ENCODE measurements at regions not wholly inside any gene's neighbourhood (a gene's known extent, or its start where the extent isn't known, plus 50 kb on each side); places are given as distances from the start of the nearest gene placed in this dataset.

- H3K27me3 ChIP-seq (ENCODE audit: insufficient read depth, low read length), result no peaks in the 10 kb centered on the region
- no TSS peak for BruUV-seq (replicated peaks)
- ChIA-PET RAD21 (ENCODE audit: low non-redundant PET in 1 of 2, low total read pairs in 2 of 2, uncharacterized antibody in 2 of 2, unreplicated experiment in 2 of 2) (no interaction called here), CTCF (no interaction called here), POLR2A (no interaction called here)
- H3K36me3 ChIP-seq (ENCODE audit: control insufficient read depth in 1 of 2, insufficient read depth in 2 of 2, low read length in 2 of 2), result no peaks in the 10 kb centered on the region
- H2AFZ ChIP-seq (ENCODE audit: low read depth, low read length, poor library complexity, severe bottlenecking), result no peak overlapping the region
- no peaks in the 10 kb centered on the region for H3K9me3 ChIP-seq (ENCODE audit: control insufficient read depth in 1 of 2, insufficient read depth in 1 of 2, low read depth in 1 of 2, low read length in 2 of 2)
- DNase-seq (ENCODE audit: low read depth, low spot score) (no peak), ATAC-seq (no peak)
- no peaks in the 10 kb centered on the region for H4K20me1 ChIP-seq (ENCODE audit: insufficient read depth)
- H3K4me2 ChIP-seq (ENCODE audit: low read length), result no peak overlapping the region
- intact Hi-C loops (cut with micrococcal nuclease), result no loop called here
- 0 out of 2 replicates have a peak, but pooled peaks cover 3% of the 10 kb centered on the region for H3K9me2 ChIP-seq (ENCODE audit: insufficient read depth)
- H3K79me2 ChIP-seq (ENCODE audit: insufficient read depth, low read length), result no peaks in the 10 kb centered on the region
- H3K4me3 ChIP-seq (replicated peaks in 1 of 2; ENCODE audit: low read depth in 1 of 2, low read length in 2 of 2), result no peak overlapping the region
- H3K27ac ChIP-seq (ENCODE audit: low read depth, low read length), result no peak overlapping the region
- H3K4me1 ChIP-seq (ENCODE audit: control insufficient read depth in 1 of 2, insufficient read depth in 2 of 2, low read length in 2 of 2), result no peaks in the 10 kb centered on the region
- H3K9ac ChIP-seq (ENCODE audit: low read length), result no peak overlapping the region
- TF ChIP-seq EZH2 (IDR thresholded peaks at IDR 0.05), result no peak
- no peak for TF ChIP-seq JUND (IDR thresholded peaks at IDR 0.05)
- TF ChIP-seq SRF (IDR thresholded peaks at IDR 0.05; ENCODE audit: low read depth), result no peak
Observed at GRCh38 chr4:35167385-35167784, 1076.9 kb downstream of the ARAP2 start.

GRCh38 chr4:35175487-35175886, 1068.8 kb downstream of the ARAP2 start:
- Histone ChIP-seq H2AFZ (ENCODE audit: low read depth, low read length, poor library complexity, severe bottlenecking) (no peak overlapping the region), H3K9me3 (ENCODE audit: control insufficient read depth in 1 of 2, insufficient read depth in 1 of 2, low read depth in 1 of 2, low read length in 2 of 2) (no peaks in the 10 kb centered on the region), H3K9me2 (ENCODE audit: insufficient read depth) (0 out of 2 replicates have a peak, but pooled peaks cover 3% of the 10 kb centered on the region), H3K4me1 (ENCODE audit: control insufficient read depth in 1 of 2, insufficient read depth in 2 of 2, low read length in 2 of 2) (no peaks in the 10 kb centered on the region), H3K79me2 (ENCODE audit: insufficient read depth, low read length) (no peaks in the 10 kb centered on the region), H3K4me2 (ENCODE audit: low read length) (no peak overlapping the region), H3K27me3 (ENCODE audit: insufficient read depth, low read length) (no peaks in the 10 kb centered on the region), H4K20me1 (ENCODE audit: insufficient read depth) (no peaks in the 10 kb centered on the region), H3K27ac (ENCODE audit: low read depth, low read length) (no peak overlapping the region), H3K4me3 (replicated peaks in 1 of 2; ENCODE audit: low read depth in 1 of 2, low read length in 2 of 2) (no peak overlapping the region), H3K36me3 (ENCODE audit: control insufficient read depth in 1 of 2, insufficient read depth in 2 of 2, low read length in 2 of 2) (no peaks in the 10 kb centered on the region), H3K9ac (ENCODE audit: low read length) (no peak overlapping the region)
- TF ChIP-seq RAD21 (IDR thresholded peaks at IDR 0.05; ENCODE audit: low read depth) (no peak), ZNF274 (IDR thresholded peaks at IDR 0.05; ENCODE audit: low read depth, low read length) (no peak), SRF (IDR thresholded peaks at IDR 0.05; ENCODE audit: low read depth) (no peak), POLR2A (IDR thresholded peaks at IDR 0.05; ENCODE audit: borderline replicate concordance, extremely low read depth, insufficient read depth, insufficient read length) (no peak), MAX (IDR thresholded peaks at IDR 0.05) (no peak), POLR2AphosphoS5 (IDR thresholded peaks at IDR 0.05; ENCODE audit: low read depth, low read length) (no peak), TCF7L2 (IDR thresholded peaks at IDR 0.05; ENCODE audit: borderline replicate concordance, extremely low read depth, insufficient read depth, insufficient read length) (no peak), REST (IDR thresholded peaks at IDR 0.05; ENCODE audit: low read depth) (no peak), SIN3A (IDR thresholded peaks at IDR 0.05; ENCODE audit: low read depth) (no peak), EZH2 (IDR thresholded peaks at IDR 0.05) (no peak), JUND (IDR thresholded peaks at IDR 0.05) (no peak), ATF3 (IDR thresholded peaks at IDR 0.05) (no peak), ZFX (IDR thresholded peaks at IDR 0.05) (no peak), CTCF (IDR thresholded peaks at IDR 0.05 in 2 of 3, conservative IDR thresholded peaks at IDR 0.05 in 1 of 3; ENCODE audit: borderline replicate concordance in 1 of 3, insufficient read depth in 1 of 3, low read depth in 2 of 3, low read length in 2 of 3) (no peak)
- ChIA-PET CTCF (no interaction called here), RAD21 (ENCODE audit: low non-redundant PET in 1 of 2, low total read pairs in 2 of 2, uncharacterized antibody in 2 of 2, unreplicated experiment in 2 of 2) (no interaction called here), POLR2A (no interaction called here)
- BruUV-seq (replicated peaks), result no TSS peak
- DNase-seq (ENCODE audit: low read depth, low spot score) (no peak), ATAC-seq (no peak)
- intact Hi-C loops (cut with micrococcal nuclease), result no loop called here

All from HCT116 (cell line).